HG02642 (cell line): ENCODE measurements at regions not wholly inside any gene's neighbourhood (a gene's known extent, or its start where the extent isn't known, plus 50 kb on each side); places are given as distances from the start of the nearest gene placed in this dataset.

Experiments used
- ATAC-seq: cut with Tn5 transposase; IDR thresholded peaks from one replicate; pipeline ENCODE4 v1.9.1; 2021; ENCODE audit warnings: mild to moderate bottlenecking; ENCODE audit not compliant: unreplicated experiment, poor library complexity

- no peak for ATAC-seq
Observed at GRCh38 chr10:79018521-79019011, 50.2 kb upstream of the ZMIZ1 start.
